Thymus (tissue), 11 donors: ENCODE measurements at regions not wholly inside any gene's neighbourhood (a gene's known extent, or its start where the extent isn't known, plus 50 kb on each side); places are given as distances from the start of the nearest gene placed in this dataset.
"Not testable (repeated sequence)": the region's sequence is repeated elsewhere in the genome, so short reads cannot be mapped to it uniquely, and the experiment has no call there.

Experiments used
- DNase-seq, 9 donors: peaks; one replicate each; pipeline ENCODE4 v3.0.0-alpha.2; 2013; ENCODE audit warnings: low spot score in 9 of 9, low read depth in 6 of 9, missing footprints in 1 of 9
- H3K27ac ChIP-seq, 2 donors: one replicate each; pipeline ENCODE4 v1.5.1; 2013; ENCODE audit warnings: control low read depth in 1 of 2, low read depth in 1 of 2, low read length in 1 of 2, mild to moderate bottlenecking in 1 of 2, moderate library complexity in 1 of 2
- H3K27me3 ChIP-seq, 2 donors: one replicate each; pipeline ENCODE4 v1.5.1; 2013; ENCODE audit warnings: low read length in 1 of 2; ENCODE audit not compliant: control insufficient read depth in 2 of 2, insufficient read depth in 1 of 2
- H3K36me3 ChIP-seq, 2 donors: one replicate each; pipeline ENCODE4 v1.5.1; 2013; ENCODE audit warnings: low read length in 1 of 2, mild to moderate bottlenecking in 1 of 2, moderate library complexity in 1 of 2; ENCODE audit not compliant: control insufficient read depth in 2 of 2, insufficient read depth in 2 of 2
- H3K4me1 ChIP-seq, 2 donors: one replicate each; pipeline ENCODE4 v1.5.1; 2013; ENCODE audit warnings: low read length in 2 of 2; ENCODE audit not compliant: control insufficient read depth in 2 of 2, insufficient read depth in 2 of 2
- H3K4me3 ChIP-seq, 2 donors: one replicate each; pipeline ENCODE4 v1.5.1; 2013; ENCODE audit warnings: low read length in 2 of 2, control low read depth in 1 of 2, mild to moderate bottlenecking in 1 of 2
- H3K9me3 ChIP-seq, 2 donors: one replicate each; pipeline ENCODE4 v1.5.1; 2013; ENCODE audit warnings: low read length in 1 of 2, mild to moderate bottlenecking in 1 of 2; ENCODE audit not compliant: control insufficient read depth in 2 of 2, insufficient read depth in 1 of 2
- WGBS: extraction: QIAGEN DNeasy Blood & Tissue Kit; methylation state at CpG from one replicate; pipeline ENCODE4 v1.1.7; 2013; 5-methylcytosine and 5-hydroxymethylcytosine counted together
- donor health status: healthy.

GRCh38 chr20:30574337-30574736 is 683.1 kb upstream of the DEFB115 start:
- H3K27me3 ChIP-seq, H3K4me1 ChIP-seq, H3K36me3 ChIP-seq, H3K4me3 ChIP-seq, H3K9me3 ChIP-seq, DNase-seq, H3K27ac ChIP-seq: not testable (repeated sequence)
- WGBS: 89% methylated on average over 2 of the region's 2 CpGs

GRCh38 chr20:30579069-30579468 is 678.4 kb upstream of the DEFB115 start:
- H3K4me3 ChIP-seq, H3K27me3 ChIP-seq, H3K27ac ChIP-seq, H3K9me3 ChIP-seq, H3K4me1 ChIP-seq, H3K36me3 ChIP-seq, DNase-seq: not testable (repeated sequence)
- WGBS: 27% methylated on average over 4 of the region's 6 CpGs

GRCh38 chr20:30579824-30580438 is 677.5 kb upstream of the DEFB115 start:
- H3K9me3 ChIP-seq, DNase-seq, H3K27me3 ChIP-seq, H3K4me1 ChIP-seq, H3K27ac ChIP-seq, H3K36me3 ChIP-seq, H3K4me3 ChIP-seq: not testable (repeated sequence)
- 26% methylated on average over 27 of the region's 27 CpGs for WGBS

- H3K4me1 ChIP-seq, DNase-seq, H3K27ac ChIP-seq, H3K4me3 ChIP-seq, H3K9me3 ChIP-seq, H3K36me3 ChIP-seq, H3K27me3 ChIP-seq: not testable (repeated sequence)
- WGBS: 33% methylated on average over 7 of the region's 7 CpGs
Observed at GRCh38 chr20:30581839-30582238, 675.6 kb upstream of the DEFB115 start.

- H3K36me3 ChIP-seq, DNase-seq, H3K27me3 ChIP-seq, H3K4me3 ChIP-seq, H3K27ac ChIP-seq, H3K9me3 ChIP-seq, H3K4me1 ChIP-seq: not testable (repeated sequence)
- 73% methylated on average over 4 of the region's 4 CpGs for WGBS
Observed at GRCh38 chr20:30584403-30584802, 673.1 kb upstream of the DEFB115 start.

GRCh38 chr20:30585244-30585796 is 672.1 kb upstream of the DEFB115 start:
- 14% methylated on average over 49 of the region's 49 CpGs for WGBS
- H3K36me3 ChIP-seq, H3K4me3 ChIP-seq, H3K4me1 ChIP-seq, H3K27me3 ChIP-seq, H3K27ac ChIP-seq, H3K9me3 ChIP-seq: not testable (repeated sequence)
- DNase-seq: peak in 1 of 9 donors; percentile 2

- WGBS: 13% methylated on average over 26 of the region's 30 CpGs
- not testable (repeated sequence) for H3K36me3 ChIP-seq
Observed at GRCh38 chr20:30586178-30586577, 671.3 kb upstream of the DEFB115 start.

GRCh38 chr20:30593572-30593971 is 663.9 kb upstream of the DEFB115 start:
- Histone ChIP-seq H3K27ac (no peak overlapping the region), H3K27me3 (no peaks in the 10 kb centered on the region), H3K36me3 (no peaks in the 10 kb centered on the region), H3K4me3 (no peak overlapping the region), H3K4me1 (no peaks in the 10 kb centered on the region), H3K9me3 (peaks cover 3 to 17% of the 10 kb centered on the region in 2 donors)
- DNase-seq: no peak
- WGBS: 75% methylated on average over 22 of the region's 22 CpGs

More at GRCh38 chr20:30586178-30586577, 671.3 kb upstream of the DEFB115 start:
- not testable (repeated sequence) for H3K9me3 ChIP-seq, H3K27me3 ChIP-seq, DNase-seq, H3K4me3 ChIP-seq, H3K27ac ChIP-seq, H3K4me1 ChIP-seq

GRCh38 chr20:30594112-30594511 is 663.4 kb upstream of the DEFB115 start:
- Histone ChIP-seq H3K4me1 (no peaks in the 10 kb centered on the region), H3K9me3 (peaks cover 5 to 22% of the 10 kb centered on the region in 2 donors), H3K27me3 (no peaks in the 10 kb centered on the region), H3K4me3 (no peak overlapping the region), H3K36me3 (no peaks in the 10 kb centered on the region), H3K27ac (no peak overlapping the region)
- WGBS: 85% methylated on average over 18 of the region's 18 CpGs
- no peak for DNase-seq
